MCF 10A (cell line): ENCODE measurements at regions not wholly inside any gene's neighbourhood (a gene's known extent, or its start where the extent isn't known, plus 50 kb on each side); places are given as distances from the start of the nearest gene placed in this dataset.
"Not testable (repeated sequence)": the region's sequence is repeated elsewhere in the genome, so short reads cannot be mapped to it uniquely, and the experiment has no call there.

Source experiments
- BruUV-seq: library from RNA; stranded (reverse); fragments of 400-500 nt; replicated peaks from 2 replicates; lab custom pipeline; 2021; lab: Mats Ljungman, UMichigan
- CTCF ChIA-PET: fragments of 300-600 bp; sonication (Branson Sonifier 250); formaldehyde crosslinking; extraction: SDS; loops from one replicate; lab custom pipeline; 2021; ENCODE audit warnings: antibody characterized with exemption, inconsistent platforms; lab: Yijun Ruan, JAX
- POLR2A ChIA-PET: fragments of 300-600, 350-650 bp; sonication (Branson Sonifier 250); formaldehyde crosslinking; extraction: SDS; loops from one replicate; lab custom pipeline; 2020; ENCODE audit warnings: antibody characterized with exemption, inconsistent platforms; lab: Yijun Ruan, JAX
- DNase-seq: peaks from one replicate; pipeline ENCODE4 v3.0.0-alpha.2; 2018; ENCODE audit not compliant: unreplicated experiment
- H3K27ac Mint-ChIP-seq: one replicate; pipeline ENCODE4 v1.8.0; 2022; ENCODE audit warnings: mild to moderate bottlenecking, low read depth, mixed read lengths; ENCODE audit not compliant: unreplicated experiment
- H3K27me3 Mint-ChIP-seq: one replicate; pipeline ENCODE4 v1.8.0; 2022; ENCODE audit warnings: mixed read lengths; ENCODE audit not compliant: insufficient read depth, unreplicated experiment
- H3K36me3 Mint-ChIP-seq: one replicate; pipeline ENCODE4 v1.8.0; 2022; ENCODE audit warnings: mild to moderate bottlenecking, moderate library complexity, mixed read lengths; ENCODE audit not compliant: insufficient read depth, unreplicated experiment
- H3K4me1 Mint-ChIP-seq: one replicate; pipeline ENCODE4 v1.8.0; 2022; ENCODE audit warnings: mixed read lengths; ENCODE audit not compliant: insufficient read depth, unreplicated experiment
- H3K4me3 Mint-ChIP-seq: one replicate; pipeline ENCODE4 v1.8.0; 2022; ENCODE audit warnings: mild to moderate bottlenecking, moderate library complexity, mixed read lengths; ENCODE audit not compliant: unreplicated experiment
- H3K9me3 Mint-ChIP-seq: one replicate; pipeline ENCODE4 v1.8.0; 2022; ENCODE audit warnings: mixed read lengths; ENCODE audit not compliant: unreplicated experiment
- CTCF ChIP-seq: fragments of 200-600 bp; IDR thresholded peaks from one replicate; pipeline ENCODE4 v1.8.0; 2022; ENCODE audit warnings: antibody characterized with exemption, mild to moderate bottlenecking; ENCODE audit not compliant: unreplicated experiment
- intact Hi-C: fragments of 100-400 bp; cut with micrococcal nuclease; formaldehyde crosslinking; loops from 2 replicates; pipeline ENCODE4 v1.14.1; 2022

DNA sequence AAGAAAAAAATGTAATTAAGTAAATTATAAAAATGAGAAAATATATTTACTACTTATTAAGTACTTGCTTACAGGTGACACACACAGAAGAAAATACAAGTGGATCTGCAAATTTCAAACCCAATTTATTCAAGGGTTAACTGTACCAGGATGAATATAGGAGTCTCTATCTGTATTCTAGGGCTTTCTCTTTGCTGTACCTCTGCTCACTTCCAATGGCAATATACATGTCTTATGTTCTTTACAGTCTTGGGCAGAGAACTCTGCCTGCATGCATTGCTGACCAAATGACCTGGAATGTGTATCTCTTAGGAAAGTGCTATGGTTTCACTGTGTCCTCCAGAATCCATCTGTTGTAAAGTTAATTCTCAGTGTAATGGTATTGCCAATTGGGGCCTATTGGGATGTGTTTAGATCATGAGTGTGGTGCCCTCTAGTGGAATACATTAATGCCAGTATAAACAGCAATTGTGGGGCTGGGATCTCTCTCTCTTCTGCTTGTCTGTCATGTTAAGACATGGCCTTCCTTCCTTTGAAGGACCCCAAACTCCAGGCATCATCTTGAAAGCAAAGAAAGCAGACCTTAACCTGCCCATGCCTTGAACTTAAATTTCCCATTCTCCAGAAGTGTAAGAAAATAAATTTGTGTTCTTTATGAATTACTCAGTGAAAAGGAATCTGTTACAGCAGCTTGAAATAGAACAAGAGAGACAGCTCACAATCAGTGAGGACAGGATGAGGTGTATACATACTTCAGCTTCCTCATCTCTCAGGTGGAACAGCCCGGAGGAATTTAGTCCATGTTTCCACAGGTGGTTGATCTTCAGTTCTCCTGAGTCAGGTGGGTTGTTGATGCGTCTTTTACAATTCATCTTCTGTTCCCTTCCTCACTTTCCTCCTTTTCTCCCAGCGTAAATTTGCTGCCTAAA is 356.9 kb downstream of the RPIA start:
- DNase-seq, result peak; percentile 34
- H3K4me3 Mint-ChIP-seq, H3K4me1 Mint-ChIP-seq, H3K9me3 Mint-ChIP-seq, intact Hi-C loops, H3K36me3 Mint-ChIP-seq, BruUV-seq, POLR2A ChIA-PET, CTCF ChIA-PET, H3K27ac Mint-ChIP-seq: not testable (repeated sequence)
- TF ChIP-seq CTCF, result peak; percentile 54
- H3K27me3 Mint-ChIP-seq, result peaks cover 13% of the 10 kb centered on the region

GRCh38 chr2:89058616-89059015 is 367.1 kb downstream of the RPIA start:
- H3K36me3 Mint-ChIP-seq, DNase-seq, CTCF ChIA-PET, H3K4me3 Mint-ChIP-seq, H3K27ac Mint-ChIP-seq, intact Hi-C loops, POLR2A ChIA-PET, H3K27me3 Mint-ChIP-seq, BruUV-seq, H3K4me1 Mint-ChIP-seq, H3K9me3 Mint-ChIP-seq: not testable (repeated sequence)

- H3K27ac Mint-ChIP-seq, H3K4me1 Mint-ChIP-seq, H3K36me3 Mint-ChIP-seq, intact Hi-C loops, BruUV-seq, DNase-seq, POLR2A ChIA-PET, CTCF ChIA-PET, H3K27me3 Mint-ChIP-seq, H3K9me3 Mint-ChIP-seq, H3K4me3 Mint-ChIP-seq: not testable (repeated sequence)
Measured at GRCh38 chr2:89061174-89061573, 369.7 kb downstream of the RPIA start.

DNA sequence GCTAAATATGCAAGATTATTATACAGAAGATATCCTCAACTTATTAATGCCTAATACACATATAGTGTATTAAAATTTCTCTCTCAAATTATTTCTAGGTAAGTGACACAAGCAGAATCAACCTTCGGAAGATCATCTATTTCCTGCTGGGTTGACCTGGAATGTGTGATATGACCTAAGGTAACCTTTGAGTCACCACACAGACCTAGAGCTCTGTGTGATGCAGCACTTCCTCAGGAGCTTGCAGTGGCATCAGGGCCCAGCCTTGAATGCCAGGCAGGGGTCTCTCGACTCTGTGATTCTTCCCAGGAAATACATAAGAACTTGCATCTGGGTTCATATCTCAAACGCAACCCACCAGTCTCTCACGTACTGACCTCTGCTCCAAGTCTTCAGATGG is 385.3 kb downstream of the RPIA start:
- H3K4me1 Mint-ChIP-seq, DNase-seq, H3K4me3 Mint-ChIP-seq, H3K27me3 Mint-ChIP-seq, H3K9me3 Mint-ChIP-seq, CTCF ChIA-PET, H3K36me3 Mint-ChIP-seq, H3K27ac Mint-ChIP-seq, POLR2A ChIA-PET, BruUV-seq, intact Hi-C loops: not testable (repeated sequence)

DNA sequence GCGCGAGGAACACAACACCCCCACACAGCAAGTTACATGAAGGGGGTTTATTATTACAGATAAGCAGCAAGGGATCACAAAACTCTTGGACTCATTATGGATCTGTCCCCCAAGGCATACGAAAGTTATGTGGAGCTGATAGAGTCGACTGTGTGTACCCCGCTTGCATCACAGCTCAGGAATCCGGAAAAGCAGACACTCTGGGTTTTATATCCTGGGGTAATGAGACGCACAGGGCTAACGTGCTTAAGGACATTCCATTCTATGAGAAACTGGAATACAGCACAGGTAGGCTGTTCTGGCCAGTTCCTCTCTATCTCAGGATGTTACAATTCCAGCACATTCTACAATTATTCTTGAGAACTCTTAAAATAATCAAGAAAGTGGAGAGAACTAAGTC is 401.4 kb downstream of the RPIA start:
- H3K27me3 Mint-ChIP-seq, intact Hi-C loops, H3K9me3 Mint-ChIP-seq, POLR2A ChIA-PET, H3K4me1 Mint-ChIP-seq, DNase-seq, BruUV-seq, H3K4me3 Mint-ChIP-seq, H3K27ac Mint-ChIP-seq, H3K36me3 Mint-ChIP-seq: not testable (repeated sequence)
- CTCF ChIA-PET, result interaction anchor here (0.7 kb wide), 1 partner anchor 210 kb away, joined by 5 read pairs; no protein-coding TSS in a partner anchor

GRCh38 chr2:89095060-89095459 is 403.6 kb downstream of the RPIA start:
- intact Hi-C loops, H3K4me1 Mint-ChIP-seq, CTCF ChIA-PET: not testable (repeated sequence)

GRCh38 chr2:89102587-89102986 is 411.1 kb downstream of the RPIA start:
- POLR2A ChIA-PET, H3K4me1 Mint-ChIP-seq, BruUV-seq, H3K4me3 Mint-ChIP-seq, H3K9me3 Mint-ChIP-seq, H3K27me3 Mint-ChIP-seq, H3K27ac Mint-ChIP-seq, DNase-seq, CTCF ChIA-PET, intact Hi-C loops, H3K36me3 Mint-ChIP-seq: not testable (repeated sequence)

More at GRCh38 chr2:89095060-89095459, 403.6 kb downstream of the RPIA start:
- H3K9me3 Mint-ChIP-seq, H3K4me3 Mint-ChIP-seq, BruUV-seq, H3K36me3 Mint-ChIP-seq, DNase-seq, H3K27ac Mint-ChIP-seq, POLR2A ChIA-PET, H3K27me3 Mint-ChIP-seq: not testable (repeated sequence)

GRCh38 chr2:89106369-89107019 is 415.0 kb downstream of the RPIA start:
- POLR2A ChIA-PET, CTCF ChIA-PET, H3K9me3 Mint-ChIP-seq, DNase-seq, H3K36me3 Mint-ChIP-seq, H3K27me3 Mint-ChIP-seq, H3K4me3 Mint-ChIP-seq, BruUV-seq, H3K4me1 Mint-ChIP-seq, H3K27ac Mint-ChIP-seq, intact Hi-C loops: not testable (repeated sequence)
